Progenitor cell of endocrine pancreas (in vitro differentiated cells): ENCODE measurements at regions not wholly inside any gene's neighbourhood (a gene's known extent, or its start where the extent isn't known, plus 50 kb on each side); places are given as distances from the start of the nearest gene placed in this dataset.
"Not testable (repeated sequence)": the region's sequence is repeated elsewhere in the genome, so short reads cannot be mapped to it uniquely, and the experiment has no call there.

Experiments used
- DNase-seq: peaks from one replicate; pipeline ENCODE4 v3.0.0; 2021; ENCODE audit warnings: low spot score; ENCODE audit not compliant: unreplicated experiment
- H3K27ac Mint-ChIP-seq: 2 replicates; pipeline ENCODE4 v1.8.0; 2021; ENCODE audit warnings: mild to moderate bottlenecking, moderate library complexity, mixed read lengths
- H3K27me3 Mint-ChIP-seq: 2 replicates; pipeline ENCODE4 v1.8.0; 2021; ENCODE audit warnings: mixed read lengths
- H3K36me3 Mint-ChIP-seq: 2 replicates; pipeline ENCODE4 v1.8.0; 2022; ENCODE audit warnings: mixed read lengths; ENCODE audit not compliant: insufficient read depth
- H3K4me1 Mint-ChIP-seq: 2 replicates; pipeline ENCODE4 v1.8.0; 2021; ENCODE audit warnings: low read depth, mixed read lengths
- H3K4me3 Mint-ChIP-seq: 2 replicates; pipeline ENCODE4 v1.8.0; 2021; ENCODE audit warnings: low read depth, mild to moderate bottlenecking, moderate library complexity, mixed read lengths
- H3K9me3 Mint-ChIP-seq: 2 replicates; pipeline ENCODE4 v1.8.0; 2021; ENCODE audit warnings: low read depth, mixed read lengths
- CTCF ChIP-seq: fragments of 200-600 bp; sonication (generic); IDR thresholded peaks from one replicate; pipeline ENCODE4 v1.5.0; 2021; ENCODE audit warnings: antibody characterized with exemption, mild to moderate bottlenecking; ENCODE audit not compliant: unreplicated experiment

DNA sequence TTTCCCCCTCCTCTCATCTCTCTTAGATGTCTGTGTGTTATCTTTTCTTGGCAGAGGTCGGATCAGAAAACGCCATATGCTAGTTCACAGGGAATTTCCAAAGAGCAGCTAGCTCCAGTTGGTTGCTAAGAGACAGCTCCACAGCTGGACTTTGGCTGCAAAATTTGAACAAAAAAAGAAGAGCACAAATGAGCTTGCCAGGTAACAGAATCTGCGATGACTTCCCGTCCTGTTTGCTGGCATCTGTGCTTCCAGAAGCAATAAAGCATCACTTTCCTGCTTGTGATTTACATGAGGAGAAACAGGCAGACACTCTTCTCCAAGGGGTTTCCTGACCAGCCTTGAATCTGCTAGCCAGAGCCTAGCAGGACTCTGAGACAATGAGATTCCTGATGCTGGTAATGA is 596.0 kb upstream of the B3GAT1 start:
- H3K4me1 Mint-ChIP-seq: peaks cover 9% of the 10 kb centered on the region
- no peak overlapping the region for H3K27ac Mint-ChIP-seq

DNA sequence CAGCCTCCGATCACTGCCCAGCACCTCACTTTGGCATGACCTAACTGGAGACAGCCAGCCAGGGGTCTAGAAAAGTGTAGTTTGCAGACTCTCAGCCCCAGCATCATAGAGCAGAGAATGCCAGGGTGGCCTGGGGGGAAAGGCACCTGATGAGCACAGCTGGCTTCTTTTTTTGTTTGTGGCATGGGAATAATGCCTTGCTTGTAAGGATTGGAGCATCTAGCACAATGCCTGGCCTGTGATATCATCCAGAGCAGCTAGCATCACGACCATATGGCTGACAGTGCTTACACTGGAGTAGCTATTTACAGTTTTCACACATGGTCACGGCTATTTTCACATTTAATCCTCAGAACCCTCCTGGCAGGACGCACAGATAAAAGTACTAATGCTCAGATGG is 594.8 kb upstream of the B3GAT1 start:
- Mint-ChIP-seq H3K4me1 (peaks cover 9% of the 10 kb centered on the region), H3K27me3 (no peaks in the 10 kb centered on the region), H3K27ac (no peak overlapping the region), H3K36me3 (no peaks in the 10 kb centered on the region), H3K4me3 (no peak overlapping the region), H3K9me3 (peaks cover 2% of the 10 kb centered on the region)
- no peak for TF ChIP-seq CTCF
- no peak for DNase-seq

More for the DNA sequence above, 596.0 kb upstream of the B3GAT1 start:
- Mint-ChIP-seq H3K27me3 (no peaks in the 10 kb centered on the region), H3K36me3 (no peaks in the 10 kb centered on the region), H3K4me3 (no peak overlapping the region), H3K9me3 (peaks cover 8% of the 10 kb centered on the region)
- TF ChIP-seq CTCF: no peak
- no peak for DNase-seq

DNA sequence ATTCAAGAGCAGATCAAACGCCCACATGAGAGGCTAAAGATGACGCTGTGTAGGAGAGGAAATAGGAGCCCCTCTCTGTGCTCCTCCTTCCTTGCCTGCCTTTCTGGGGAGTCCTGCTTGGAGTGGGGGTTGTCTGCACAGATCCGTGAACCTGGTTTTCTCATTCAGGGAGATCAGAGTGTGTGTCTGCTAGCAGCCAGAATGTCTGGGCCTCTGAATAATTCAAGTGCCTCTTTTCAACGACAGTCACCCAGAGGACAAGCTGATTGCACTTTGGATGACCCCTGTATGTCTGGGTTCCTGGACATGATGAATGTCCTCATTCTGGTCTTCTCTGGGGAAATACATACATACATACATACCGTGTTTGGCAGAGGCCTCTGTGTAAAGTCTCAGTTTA is 592.5 kb upstream of the B3GAT1 start:
- Mint-ChIP-seq H3K4me3 (no peak overlapping the region), H3K9me3 (no peaks in the 10 kb centered on the region), H3K36me3 (no peaks in the 10 kb centered on the region), H3K4me1 (peaks cover 9% of the 10 kb centered on the region), H3K27ac (peak overlapping the region; percentile 25), H3K27me3 (no peaks in the 10 kb centered on the region)
- DNase-seq: no peak
- TF ChIP-seq CTCF: no peak

DNA sequence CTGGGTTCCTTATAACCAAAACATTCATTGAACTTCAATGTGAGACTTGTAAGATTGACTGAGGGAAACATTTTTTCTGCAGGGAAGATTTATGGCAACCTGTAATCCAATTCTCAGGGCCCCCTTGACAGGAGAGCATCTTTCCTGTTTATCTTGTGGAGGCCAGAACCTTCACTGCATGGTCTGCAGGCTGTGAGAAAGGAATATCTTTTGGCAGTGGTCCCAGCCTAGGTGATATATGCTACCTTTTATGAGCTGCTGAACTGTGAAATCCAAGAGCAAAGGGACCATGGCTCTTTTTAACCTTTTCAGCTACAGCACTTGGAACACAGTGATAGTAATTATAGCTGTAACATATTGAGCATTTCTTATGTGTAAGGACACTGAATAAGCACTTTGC is 590.2 kb upstream of the B3GAT1 start:
- Mint-ChIP-seq H3K27me3 (no peaks in the 10 kb centered on the region), H3K4me3 (no peak overlapping the region), H3K27ac (no peak overlapping the region), H3K4me1 (peaks cover 2% of the 10 kb centered on the region), H3K36me3 (no peaks in the 10 kb centered on the region), H3K9me3 (no peaks in the 10 kb centered on the region)
- no peak for DNase-seq
- TF ChIP-seq CTCF: no peak

GRCh38 chr11:135001581-135001980 is 589.5 kb upstream of the B3GAT1 start:
- Mint-ChIP-seq H3K4me1 (peaks cover 1% of the 10 kb centered on the region), H3K9me3 (no peaks in the 10 kb centered on the region), H3K36me3 (no peaks in the 10 kb centered on the region), H3K27ac (no peak overlapping the region), H3K4me3 (no peak overlapping the region), H3K27me3 (no peaks in the 10 kb centered on the region)
- no peak for DNase-seq
- no peak for TF ChIP-seq CTCF

GRCh38 chr11:135001065-135001464 is 589.0 kb upstream of the B3GAT1 start:
- not testable (repeated sequence) for H3K27me3 Mint-ChIP-seq, H3K9me3 Mint-ChIP-seq, H3K4me3 Mint-ChIP-seq, H3K36me3 Mint-ChIP-seq, DNase-seq, H3K27ac Mint-ChIP-seq, H3K4me1 Mint-ChIP-seq
